HG03460 (cell line): ENCODE measurements at regions not wholly inside any gene's neighbourhood (a gene's known extent, or its start where the extent isn't known, plus 50 kb on each side); places are given as distances from the start of the nearest gene placed in this dataset.

Source experiments
- ATAC-seq: cut with Tn5 transposase; IDR thresholded peaks from one replicate; pipeline ENCODE4 v1.9.1; 2021; ENCODE audit not compliant: unreplicated experiment

GRCh38 chr12:126055521-126055920 is 990.3 kb downstream of the AACS start:
- no peak for ATAC-seq

GRCh38 chr12:126061777-126062176 is 996.5 kb downstream of the AACS start:
- ATAC-seq: no peak

GRCh38 chr12:126064028-126064427 is 998.8 kb downstream of the AACS start:
- no peak for ATAC-seq

GRCh38 chr12:126067626-126068329 is 1002.5 kb downstream of the AACS start:
- no peak for ATAC-seq

- no peak for ATAC-seq
Measured at GRCh38 chr12:126069549-126070165, 1004.4 kb downstream of the AACS start.

- ATAC-seq: no peak
Measured at GRCh38 chr12:126076515-126076914, 1011.3 kb downstream of the AACS start.

- ATAC-seq: no peak
Measured at GRCh38 chr12:126083926-126084325, 1018.7 kb downstream of the AACS start.

- no peak for ATAC-seq
Measured at GRCh38 chr12:126084480-126084879, 1019.2 kb downstream of the AACS start.

GRCh38 chr12:126086242-126086641 is 1021.0 kb downstream of the AACS start:
- no peak for ATAC-seq

- ATAC-seq: no peak
Measured at GRCh38 chr12:126087692-126088091, 1022.5 kb downstream of the AACS start.

GRCh38 chr12:126093908-126094307 is 1028.7 kb downstream of the AACS start:
- no peak for ATAC-seq

GRCh38 chr12:126095748-126096510 is 1030.7 kb downstream of the AACS start:
- ATAC-seq: no peak

- ATAC-seq: no peak
Measured at GRCh38 chr12:126106706-126107105, 1041.5 kb downstream of the AACS start.

GRCh38 chr12:126107659-126108058 is 1042.4 kb downstream of the AACS start:
- ATAC-seq: no peak

GRCh38 chr12:126108247-126108646 is 1043.0 kb downstream of the AACS start:
- ATAC-seq: no peak

GRCh38 chr12:126112141-126112540 is 1046.9 kb downstream of the AACS start:
- no peak for ATAC-seq

- no peak for ATAC-seq
Measured at GRCh38 chr12:126112849-126113248, 1047.6 kb downstream of the AACS start.

- no peak for ATAC-seq
Measured at GRCh38 chr12:126114441-126114840, 1049.2 kb downstream of the AACS start.

GRCh38 chr12:126117502-126117901 is 1052.3 kb downstream of the AACS start:
- no peak for ATAC-seq

- ATAC-seq: no peak
Measured at GRCh38 chr12:126139355-126139754, 1074.1 kb downstream of the AACS start.

- no peak for ATAC-seq
Measured at GRCh38 chr12:126144603-126145002, 1079.4 kb downstream of the AACS start.

- no peak for ATAC-seq
Measured at GRCh38 chr12:126147321-126147720, 1082.1 kb downstream of the AACS start.
